H1 (cell line): ENCODE measurements at regions not wholly inside any gene's neighbourhood (a gene's known extent, or its start where the extent isn't known, plus 50 kb on each side); places are given as distances from the start of the nearest gene placed in this dataset.

Experiments
- CTCF ChIA-PET: fragments of 300-600 bp; sonication (Branson Sonifier 250); formaldehyde crosslinking; loops from one replicate; lab custom pipeline; 2021; ENCODE audit not compliant: partially characterized antibody; lab: Charles Lee
- POLR2A ChIA-PET: fragments of 300-600 bp; sonication (Branson Sonifier 250); formaldehyde crosslinking; loops from one replicate; lab custom pipeline; 2021; ENCODE audit warnings: inconsistent platforms; ENCODE audit not compliant: partially characterized antibody; lab: Charles Lee
- DNase-seq, 2 experiments: peaks; one replicate each; pipeline versions ENCODE4 v3.0.0 to v3.0.0-alpha.2; 2010 to 2022; ENCODE audit warnings: low spot score in 2 of 2, low read depth in 1 of 2, mixed read lengths in 1 of 2
- FAIRE-seq: peaks from 2 replicates; lab custom pipeline; 2011; peaks lifted over from hg19 to GRCh38; lab: Jason Lieb, UNC
- H2AFZ ChIP-seq: 2 replicates; pipeline ENCODE4 v1.8.1; 2012; ENCODE audit warnings: low read length, inconsistent platforms
- H2AK5ac ChIP-seq: 2 replicates; pipeline ENCODE4 v1.6.1; 2013; ENCODE audit warnings: low read depth, low read length
- H2BK120ac ChIP-seq: replicated peaks from 2 replicates; pipeline ENCODE3; 2013; ENCODE audit warnings: low read depth, low read length, inconsistent platforms
- H2BK12ac ChIP-seq: 2 replicates; pipeline ENCODE4 v1.6.1; 2013; ENCODE audit warnings: low read depth, low read length
- H2BK15ac ChIP-seq: 2 replicates; pipeline ENCODE4 v1.6.1; 2013; ENCODE audit warnings: low read length
- H2BK20ac ChIP-seq: 2 replicates; pipeline ENCODE4 v1.6.1; 2013; ENCODE audit warnings: low read length
- H2BK5ac ChIP-seq: 2 replicates; pipeline ENCODE4 v1.6.1; 2013; ENCODE audit warnings: low read depth, low read length
- H3K14ac ChIP-seq: 2 replicates; pipeline ENCODE4 v1.6.1; 2013; ENCODE audit warnings: inconsistent platforms; ENCODE audit not compliant: insufficient read length
- H3K18ac ChIP-seq: 2 replicates; pipeline ENCODE4 v1.6.1; 2013; ENCODE audit warnings: low read length; ENCODE audit errors: extremely low read depth
- H3K23ac ChIP-seq: 2 replicates; pipeline ENCODE4 v1.6.1; 2013; ENCODE audit warnings: inconsistent platforms; ENCODE audit not compliant: insufficient read length
- H3K23me2 ChIP-seq: 2 replicates; pipeline ENCODE4 v1.6.1; 2013; ENCODE audit warnings: low read depth, low read length
- H3K27ac ChIP-seq: 2 replicates; pipeline ENCODE4 v1.6.1; 2011; ENCODE audit warnings: low read depth, low read length, inconsistent platforms
- H3K27me3 ChIP-seq, 4 experiments: replicated peaks in 1 of 4; 1 replicate in 1 of 4; 2 replicates in 3 of 4; pipeline versions ENCODE4 v1.6.1 to v1.8.1; 2011 to 2013; ENCODE audit warnings: low read length in 3 of 4, mild to moderate bottlenecking in 3 of 4, inconsistent platforms in 2 of 4, mixed read lengths in 2 of 4, moderate library complexity in 1 of 4; ENCODE audit not compliant: control insufficient read depth in 3 of 4, insufficient read depth in 3 of 4; ENCODE audit errors: extremely low read depth in 1 of 4
- H3K36me3 ChIP-seq, 4 experiments: 2 replicates each; pipeline versions ENCODE4 v1.6.1 to v1.8.1; 2011 to 2013; ENCODE audit warnings: mild to moderate bottlenecking in 4 of 4, low read length in 3 of 4, moderate library complexity in 2 of 4, control low read depth in 1 of 4, inconsistent platforms in 1 of 4; ENCODE audit not compliant: insufficient read depth in 4 of 4, control insufficient read depth in 2 of 4
- H3K4ac ChIP-seq: replicated peaks from 2 replicates; pipeline ENCODE3; 2013; ENCODE audit warnings: low read length, low read depth, mixed read lengths, inconsistent platforms; ENCODE audit not compliant: insufficient read length
- H3K4me1 ChIP-seq, 4 experiments: replicated peaks in 1 of 4; 1 replicate in 1 of 4; 2 replicates in 3 of 4; pipeline versions ENCODE4 v1.6.1 to v1.8.1; 2011 to 2013; ENCODE audit warnings: low read length in 3 of 4, inconsistent platforms in 2 of 4, mixed read lengths in 1 of 4; ENCODE audit not compliant: insufficient read depth in 4 of 4, control insufficient read depth in 3 of 4
- H3K4me2 ChIP-seq, 2 experiments: 2 replicates each; pipeline versions ENCODE4 v1.6.1 to v1.8.1; 2011 to 2013; ENCODE audit warnings: low read depth in 2 of 2, low read length in 2 of 2, control low read depth in 1 of 2, inconsistent platforms in 1 of 2, mild to moderate bottlenecking in 1 of 2; ENCODE audit not compliant: insufficient read depth in 1 of 2
- H3K4me3 ChIP-seq, 4 experiments: fragments of 200-600, 300-600 bp in 1 of 4; sonication (generic), shearing (Covaris generic), sonication (Bioruptor Twin) in 1 of 4; 2 replicates each; pipeline versions ENCODE4 v1.5.1 to v1.8.1; 2011 to 2016; ENCODE audit warnings: low read length in 4 of 4, low read depth in 3 of 4, control low read depth in 2 of 4, inconsistent platforms in 2 of 4, mild to moderate bottlenecking in 2 of 4, mixed read lengths in 1 of 4, moderate library complexity in 1 of 4; ENCODE audit not compliant: insufficient read depth in 2 of 4; ENCODE audit errors: extremely low read depth in 1 of 4
- H3K56ac ChIP-seq: replicated peaks from 2 replicates; pipeline ENCODE3; 2013; ENCODE audit warnings: low read depth, mild to moderate bottlenecking, mixed read lengths, low read length, inconsistent platforms; ENCODE audit not compliant: insufficient read length
- H3K79me1 ChIP-seq: 2 replicates; pipeline ENCODE4 v1.6.1; 2013; ENCODE audit warnings: low read depth, low read length, control low read depth
- H3K79me2 ChIP-seq, 2 experiments: 2 replicates each; pipeline versions ENCODE4 v1.6.1 to v1.8.1; 2012 to 2013; ENCODE audit warnings: low read length in 2 of 2, mild to moderate bottlenecking in 2 of 2, inconsistent platforms in 1 of 2; ENCODE audit not compliant: insufficient read depth in 2 of 2, control insufficient read depth in 1 of 2
- H3K9ac ChIP-seq, 4 experiments: replicated peaks in 1 of 4; 1 replicate in 1 of 4; 2 replicates in 3 of 4; pipeline versions ENCODE4 v1.6.1 to v1.8.1; 2011 to 2013; ENCODE audit warnings: low read depth in 3 of 4, low read length in 3 of 4, control low read depth in 2 of 4, mild to moderate bottlenecking in 2 of 4, moderate library complexity in 2 of 4, inconsistent platforms in 1 of 4; ENCODE audit errors: extremely low read depth in 1 of 4
- H3K9me3 ChIP-seq, 2 experiments: 2 replicates each; pipeline versions ENCODE4 v1.6.1 to v1.8.1; 2012 to 2013; ENCODE audit warnings: mild to moderate bottlenecking in 2 of 2, moderate library complexity in 2 of 2, control low read depth in 1 of 2, inconsistent platforms in 1 of 2, low read depth in 1 of 2, low read length in 1 of 2, mixed read lengths in 1 of 2; ENCODE audit not compliant: insufficient read depth in 2 of 2
- H4K20me1 ChIP-seq, 2 experiments: replicated peaks in 1 of 2; 2 replicates each; pipeline versions ENCODE3 to v1.8.1; 2011 to 2013; ENCODE audit warnings: inconsistent platforms in 2 of 2, low read length in 2 of 2, mild to moderate bottlenecking in 1 of 2; ENCODE audit not compliant: insufficient read depth in 2 of 2, control insufficient read depth in 1 of 2
- H4K5ac ChIP-seq: 2 replicates; pipeline ENCODE4 v1.6.1; 2013; ENCODE audit warnings: low read length, low read depth, mixed read lengths, inconsistent platforms; ENCODE audit not compliant: insufficient read length
- H4K8ac ChIP-seq: 2 replicates; pipeline ENCODE4 v1.8.0; 2013; ENCODE audit warnings: mild to moderate bottlenecking, moderate library complexity, low read length, inconsistent platforms; ENCODE audit not compliant: insufficient read depth; ENCODE audit errors: extremely low read depth
- H4K91ac ChIP-seq: replicated peaks from 2 replicates; pipeline ENCODE3; 2013; ENCODE audit warnings: low read length, mixed read lengths, inconsistent platforms; ENCODE audit not compliant: insufficient read length
- BRCA1 ChIP-seq: IDR thresholded peaks from 2 replicates; pipeline ENCODE4 v1.6.1; 2012; ENCODE audit warnings: low read depth, low read length, improper control_type of control experiment
- HDAC6 ChIP-seq: IDR thresholded peaks from one replicate; pipeline ENCODE4 v1.7.1; 2012; ENCODE audit warnings: low read depth, mild to moderate bottlenecking, inconsistent platforms, low read length, moderate library complexity
- JUN ChIP-seq: IDR thresholded peaks from 2 replicates; pipeline ENCODE4 v1.6.1; 2011; ENCODE audit warnings: low read depth, mild to moderate bottlenecking, improper control_type of control experiment, low read length
- KDM5A ChIP-seq: fragments of 200-600 bp; IDR thresholded peaks from 2 replicates; pipeline ENCODE4 v1.7.1; 2012; ENCODE audit warnings: mild to moderate bottlenecking, low read length, inconsistent platforms, mixed read lengths
- POLR2AphosphoS5 ChIP-seq: IDR thresholded peaks from 2 replicates; pipeline ENCODE4 v1.6.1; 2011; ENCODE audit warnings: low read depth, low read length
- RAD21 ChIP-seq, 2 experiments: IDR thresholded peaks in 1 of 2; conservative IDR thresholded peaks in 1 of 2; 2 replicates each; pipeline ENCODE4 v1.6.1; 2011; ENCODE audit warnings: low read depth in 2 of 2, low read length in 2 of 2, improper control_type of control experiment in 1 of 2, inconsistent platforms in 1 of 2, mild to moderate bottlenecking in 1 of 2, moderate library complexity in 1 of 2
- RFX5 ChIP-seq: IDR thresholded peaks from 2 replicates; pipeline ENCODE4 v1.6.1; 2011; ENCODE audit warnings: low read depth, low read length, improper control_type of control experiment, borderline replicate concordance
- SAP30 ChIP-seq: fragments of 300-600 bp; sonication (generic); IDR thresholded peaks from 2 replicates; pipeline ENCODE4 v1.7.1; 2012; ENCODE audit warnings: low read length, moderate library complexity, mild to moderate bottlenecking, inconsistent platforms; ENCODE audit not compliant: insufficient read depth, insufficient replicate concordance
- SUZ12 ChIP-seq: fragments of 200-600 bp; sonication (generic); IDR thresholded peaks from 2 replicates; pipeline ENCODE4 v1.6.1; 2012; ENCODE audit warnings: mild to moderate bottlenecking, inconsistent platforms, low read length, moderate library complexity, mixed read lengths
- WGBS, 2 experiments: shearing (Covaris generic) in 1 of 2; methylation state at CpG; one replicate each; pipeline versions ENCODE4 v1.1.6 to v1.1.7; 2013 to 2015; ENCODE audit warnings: low lambda C conversion rate in 2 of 2, mixed read lengths in 2 of 2, inconsistent platforms in 1 of 2, low coverage in 1 of 2, missing lambda C conversion rate in 1 of 2; ENCODE audit not compliant: insufficient replicate concordance in 2 of 2, insufficient coverage in 1 of 2, insufficient read length in 1 of 2; ENCODE audit errors: extremely low coverage in 1 of 2, missing lambda C conversion rate in 1 of 2; 5-methylcytosine and 5-hydroxymethylcytosine counted together
- TF ChIP-seq, protein P1 (sequence below): IDR thresholded peaks from 2 replicates; pipeline ENCODE4 v1.6.1; 2012; ENCODE audit warnings: inconsistent platforms

DNA sequence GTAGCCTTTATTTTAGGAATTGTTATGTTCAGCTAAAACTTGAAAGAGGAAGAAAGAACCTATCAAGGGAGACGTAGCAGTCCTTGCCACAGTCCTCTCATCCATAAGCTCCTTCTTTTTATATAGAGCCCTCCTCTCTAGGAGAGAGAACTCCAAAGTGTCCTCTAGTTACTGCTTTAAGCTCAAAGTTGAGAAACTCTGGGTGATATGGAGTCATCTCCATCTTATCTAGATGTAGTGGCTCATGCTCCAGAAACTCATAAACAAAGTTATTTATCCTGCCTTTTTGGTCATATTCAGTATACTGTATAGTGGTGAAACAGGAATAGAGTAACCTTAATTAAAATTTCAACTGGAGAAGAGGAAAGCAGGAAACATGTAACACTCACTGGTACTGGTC is 90.4 kb upstream of the ATF7IP start:
- H2BK15ac ChIP-seq: no peak overlapping the region
- no peak overlapping the region for H3K4me2 ChIP-seq
- H3K27me3 ChIP-seq: peaks cover 2 to 7% (median 4%) of the 10 kb centered on the region in 4 experiments
- H2AFZ ChIP-seq: no peak overlapping the region
- FAIRE-seq (no peak), DNase-seq (no peak)
- no peak overlapping the region for H4K8ac ChIP-seq
- H3K27ac ChIP-seq: no peak overlapping the region
- no peak overlapping the region for H2BK120ac ChIP-seq
- no peaks in the 10 kb centered on the region for H3K79me1 ChIP-seq
- H3K79me2 ChIP-seq: no peaks in the 10 kb centered on the region
- H3K9me3 ChIP-seq: peaks cover 0 to 1% of the 10 kb centered on the region in 2 experiments; a peak in 2 of 4 replicates
- no peak overlapping the region for H2AK5ac ChIP-seq
- H3K14ac ChIP-seq: no peak overlapping the region
- no peak overlapping the region for H3K4me3 ChIP-seq
- H4K91ac ChIP-seq: no peak overlapping the region
- H3K56ac ChIP-seq: no peak overlapping the region
- H3K9ac ChIP-seq: no peak overlapping the region
- POLR2A ChIA-PET: interaction anchor here (0.8 to 1.4 kb wide), 2 partner anchors 17 to 90 kb away, joined by 3 to 4 read pairs; partner anchors contain the start of gene ATF7IP
- H4K20me1 ChIP-seq: no peaks in the 10 kb centered on the region
- H2BK5ac ChIP-seq: no peak overlapping the region
- no peak overlapping the region for H2BK12ac ChIP-seq
- no peak overlapping the region for H3K18ac ChIP-seq
- H3K23me2 ChIP-seq: no peaks in the 10 kb centered on the region
- H2BK20ac ChIP-seq: no peak overlapping the region
- H3K4me1 ChIP-seq: no peaks in the 10 kb centered on the region
- TF ChIP-seq SUZ12 (no peak), BRCA1 (no peak), SAP30 (no peak), RFX5 (no peak), POLR2AphosphoS5 (no peak), KDM5A (no peak), JUN (no peak), RAD21 (IDR thresholded peaks at IDR 0.05 in 1 of 2, conservative IDR thresholded peaks at IDR 0.05 in 1 of 2; ENCODE audit: low read depth in 2 of 2, low read length in 2 of 2) (no peak), HDAC6 (no peak)
- TF ChIP-seq, protein P1, sequence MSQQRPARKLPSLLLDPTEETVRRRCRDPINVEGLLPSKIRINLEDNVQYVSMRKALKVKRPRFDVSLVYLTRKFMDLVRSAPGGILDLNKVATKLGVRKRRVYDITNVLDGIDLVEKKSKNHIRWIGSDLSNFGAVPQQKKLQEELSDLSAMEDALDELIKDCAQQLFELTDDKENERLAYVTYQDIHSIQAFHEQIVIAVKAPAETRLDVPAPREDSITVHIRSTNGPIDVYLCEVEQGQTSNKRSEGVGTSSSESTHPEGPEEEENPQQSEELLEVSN: no peak
- H3K4ac ChIP-seq: no peak overlapping the region
- H3K36me3 ChIP-seq: no peaks in the 10 kb centered on the region
- no peak overlapping the region for H3K23ac ChIP-seq
- CTCF ChIA-PET: interaction anchor here (0.5 to 1.6 kb wide), 4 partner anchors 11 to 237 kb away, joined by 3 to 4 read pairs (median 3); no protein-coding TSS in a partner anchor
- H4K5ac ChIP-seq: no peak overlapping the region
- 0% methylated on average over 1 of the region's 1 CpG; no CpG with 5 or more reads in 1 of the 2 experiments for WGBS, 2 experiments
